Lower leg skin (tissue), 3 donors: ENCODE measurements at regions not wholly inside any gene's neighbourhood (a gene's known extent, or its start where the extent isn't known, plus 50 kb on each side); places are given as distances from the start of the nearest gene placed in this dataset.

Source experiments
- CTCF ChIP-seq, 3 donors: fragments of 450-650 bp; IDR thresholded peaks; one replicate each; pipeline ENCODE4 v1.5.1; 2016; ENCODE audit warnings: antibody characterized with exemption in 3 of 3, mild to moderate bottlenecking in 3 of 3, moderate library complexity in 2 of 3
- POLR2A ChIP-seq, 2 donors: fragments of 450-650 bp; IDR thresholded peaks; one replicate each; pipeline ENCODE4 v1.6.1; 2016 to 2017; ENCODE audit warnings: antibody characterized with exemption in 2 of 2, mild to moderate bottlenecking in 1 of 2, moderate library complexity in 1 of 2

- TF ChIP-seq CTCF (IDR thresholded peaks at IDR 0.05) (no peak), POLR2A (IDR thresholded peaks at IDR 0.05) (no peak)
These were observed 106.7 kb downstream of the TM2D1 start for GRCh38 chr1:61618193-61618592.
